ENCODE measurements at regions not wholly inside any gene's neighbourhood (a gene's known extent, or its start where the extent isn't known, plus 50 kb on each side); places are given as distances from the start of the nearest gene placed in this dataset.

- DNase-seq (ENCODE audit: low spot score): no peak
Observed at GRCh38 chr5:17431272-17432050, 66.6 kb upstream of the TAF11L2 start.

GRCh38 chr5:17432569-17432968, 65.5 kb upstream of the TAF11L2 start:
- no peak for DNase-seq (ENCODE audit: low spot score)

GRCh38 chr5:17433406-17433805, 64.6 kb upstream of the TAF11L2 start:
- DNase-seq (ENCODE audit: low spot score): no peak

- DNase-seq (ENCODE audit: low spot score): no peak
Observed at GRCh38 chr5:17434982-17435381, 63.0 kb upstream of the TAF11L2 start.

- DNase-seq (ENCODE audit: low spot score): no peak
Observed at GRCh38 chr5:17436350-17436749, 61.7 kb upstream of the TAF11L2 start.

- no peak for DNase-seq (ENCODE audit: low spot score)
Observed at GRCh38 chr5:17436761-17437221, 61.2 kb upstream of the TAF11L2 start.

GRCh38 chr5:17438027-17438426, 60.0 kb upstream of the TAF11L2 start:
- no peak for DNase-seq (ENCODE audit: low spot score)

GRCh38 chr5:17439956-17440355, 58.1 kb upstream of the TAF11L2 start:
- no peak for DNase-seq (ENCODE audit: low spot score)

GRCh38 chr5:17440766-17441165, 57.3 kb upstream of the TAF11L2 start:
- DNase-seq (ENCODE audit: low spot score): no peak

GRCh38 chr5:17441351-17441750, 56.7 kb upstream of the TAF11L2 start:
- DNase-seq (ENCODE audit: low spot score): no peak

GRCh38 chr5:17443333-17444130, 54.5 kb upstream of the TAF11L2 start:
- no peak for DNase-seq (ENCODE audit: low spot score)

- DNase-seq (ENCODE audit: low spot score): no peak
Observed at GRCh38 chr5:17444496-17444895, 53.5 kb upstream of the TAF11L2 start.

GRCh38 chr5:17445185-17445584, 52.8 kb upstream of the TAF11L2 start:
- DNase-seq (ENCODE audit: low spot score): no peak

Data from LoVo (cell line).